ENCODE measurements at regions not wholly inside any gene's neighbourhood (a gene's known extent, or its start where the extent isn't known, plus 50 kb on each side); places are given as distances from the start of the nearest gene placed in this dataset.
"Not testable (repeated sequence)": the region's sequence is repeated elsewhere in the genome, so short reads cannot be mapped to it uniquely, and the experiment has no call there.

GRCh38 chr5:40198736-40199135 lies 481.0 kb upstream of the PTGER4 start:
- TF ChIP-seq CTCF (IDR thresholded peaks at IDR 0.05) = no peak
- no peak for TF ChIP-seq POLR2A (IDR thresholded peaks at IDR 0.05)
- Histone ChIP-seq H3K4me1 (peaks cover 0 to 16% (median 5%) of the 10 kb centered on the region in 12 donors), H3K27me3 (no peaks in the 10 kb centered on the region), H3K4me3 (no peak overlapping the region), H3K9me3 (peaks cover 0 to 7% (median 0%) of the 10 kb centered on the region in 12 donors), H3K36me3 (no peaks in the 10 kb centered on the region), H3K27ac (no peak overlapping the region)
- whole genome bisulfite sequencing, 4 donors = 64 to 78% (median 71%) methylated on average over 2 of the region's 2 CpGs
- no peak for DNase-seq
- intact Hi-C loops (cut with DNase I) = no loop called here
- ATAC-seq = no peak

- DNase-seq; ATAC-seq; H3K4me3 ChIP-seq; H3K9me3 ChIP-seq; H3K27ac ChIP-seq; intact Hi-C loops (cut with DNase I); H3K27me3 ChIP-seq; H3K4me1 ChIP-seq; H3K36me3 ChIP-seq: not testable (repeated sequence)
- 92 to 95% (median 94%) methylated on average over 7 of the region's 7 CpGs for WGBS, 4 donors
Observed at GRCh38 chr5:40195574-40195973, 484.1 kb upstream of the PTGER4 start.

GRCh38 chr5:40191150-40191549 lies 488.6 kb upstream of the PTGER4 start:
- Histone ChIP-seq H3K4me3 (no peak overlapping the region), H3K27ac (no peak overlapping the region), H3K27me3 (no peaks in the 10 kb centered on the region), H3K9me3 (no peaks in the 10 kb centered on the region), H3K4me1 (no peaks in the 10 kb centered on the region), H3K36me3 (no peaks in the 10 kb centered on the region)
- intact Hi-C loops (cut with DNase I) = no loop called here
- WGBS, 4 donors = 73 to 79% (median 78%) methylated on average over 4 of the region's 4 CpGs
- DNase-seq = no peak
- TF ChIP-seq POLR2A (IDR thresholded peaks at IDR 0.05) = no peak
- TF ChIP-seq CTCF (IDR thresholded peaks at IDR 0.05) = no peak
- no peak for ATAC-seq

DNA sequence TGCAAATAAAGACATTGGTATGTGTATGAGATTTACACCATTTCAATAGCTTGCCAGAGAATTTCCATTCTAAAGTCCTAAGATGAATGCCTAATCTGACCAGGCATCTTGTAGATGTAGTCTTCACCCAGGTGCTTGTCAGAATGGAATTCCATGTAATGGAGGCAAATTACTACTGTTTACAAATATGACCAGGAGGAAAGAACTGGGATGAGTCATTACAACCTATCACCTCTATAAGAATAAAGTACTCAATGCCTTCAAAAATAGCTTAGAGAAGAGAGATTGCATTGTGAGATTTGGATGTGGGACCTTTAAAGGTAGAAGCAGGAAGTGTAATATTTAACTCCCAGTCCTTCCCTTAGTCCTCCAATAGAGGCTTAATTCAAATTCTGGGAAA lies 507.0 kb upstream of the PTGER4 start:
- Histone ChIP-seq H3K36me3 (no peaks in the 10 kb centered on the region), H3K9me3 (peaks cover 0 to 36% (median 17%) of the 10 kb centered on the region in 12 donors), H3K27me3 (no peaks in the 10 kb centered on the region), H3K4me1 (no peaks in the 10 kb centered on the region), H3K27ac (no peak overlapping the region), H3K4me3 (no peak overlapping the region)
- no peak for ATAC-seq
- TF ChIP-seq CTCF (IDR thresholded peaks at IDR 0.05) = no peak
- no peak for DNase-seq
- intact Hi-C loops (cut with DNase I) = no loop called here

- DNase-seq = no peak
- intact Hi-C loops (cut with DNase I) = no loop called here
- H3K9me3 ChIP-seq = peaks cover 0 to 29% (median 11%) of the 10 kb centered on the region in 12 donors
- no peak overlapping the region for H3K27ac ChIP-seq
- TF ChIP-seq CTCF (IDR thresholded peaks at IDR 0.05) (no peak), POLR2A (IDR thresholded peaks at IDR 0.05) (no peak)
- H3K4me1 ChIP-seq = no peaks in the 10 kb centered on the region
- ATAC-seq = no peak
- H3K27me3 ChIP-seq = no peaks in the 10 kb centered on the region
- 35 to 74% (median 67%) methylated on average over 2 of the region's 2 CpGs for WGBS, 4 donors
- H3K4me3 ChIP-seq = no peak overlapping the region
- no peaks in the 10 kb centered on the region for H3K36me3 ChIP-seq
Observed at GRCh38 chr5:40171971-40172370, 507.7 kb upstream of the PTGER4 start.

All from heart left ventricle (tissue), 16 donors.